ENCODE measurements at regions not wholly inside any gene's neighbourhood (a gene's known extent, or its start where the extent isn't known, plus 50 kb on each side); places are given as distances from the start of the nearest gene placed in this dataset.

GRCh38 chr11:19519912-19520641 is 192.6 kb upstream of the NAV2 start:
- TF ChIP-seq EGR1 (IDR thresholded peaks at IDR 0.05) (no peak), YY1 (IDR thresholded peaks at IDR 0.05; ENCODE audit: low read depth) (no peak), TEAD4 (IDR thresholded peaks at IDR 0.05) (no peak), EP300 (IDR thresholded peaks at IDR 0.05; ENCODE audit: borderline replicate concordance) (no peak), CEBPB (IDR thresholded peaks at IDR 0.05) (no peak), ZBTB7A (IDR thresholded peaks at IDR 0.05; ENCODE audit: low read depth) (no peak), FOXM1 (IDR thresholded peaks at IDR 0.05; ENCODE audit: borderline replicate concordance, low read depth) (no peak), CREB1 (IDR thresholded peaks at IDR 0.05; ENCODE audit: low read depth) (no peak), TAF1 (IDR thresholded peaks at IDR 0.05; ENCODE audit: low read depth) (no peak), USF1 (IDR thresholded peaks at IDR 0.05) (no peak), TCF12 (IDR thresholded peaks at IDR 0.05; ENCODE audit: low read depth) (no peak)
- TF ChIP-seq, protein P1, sequence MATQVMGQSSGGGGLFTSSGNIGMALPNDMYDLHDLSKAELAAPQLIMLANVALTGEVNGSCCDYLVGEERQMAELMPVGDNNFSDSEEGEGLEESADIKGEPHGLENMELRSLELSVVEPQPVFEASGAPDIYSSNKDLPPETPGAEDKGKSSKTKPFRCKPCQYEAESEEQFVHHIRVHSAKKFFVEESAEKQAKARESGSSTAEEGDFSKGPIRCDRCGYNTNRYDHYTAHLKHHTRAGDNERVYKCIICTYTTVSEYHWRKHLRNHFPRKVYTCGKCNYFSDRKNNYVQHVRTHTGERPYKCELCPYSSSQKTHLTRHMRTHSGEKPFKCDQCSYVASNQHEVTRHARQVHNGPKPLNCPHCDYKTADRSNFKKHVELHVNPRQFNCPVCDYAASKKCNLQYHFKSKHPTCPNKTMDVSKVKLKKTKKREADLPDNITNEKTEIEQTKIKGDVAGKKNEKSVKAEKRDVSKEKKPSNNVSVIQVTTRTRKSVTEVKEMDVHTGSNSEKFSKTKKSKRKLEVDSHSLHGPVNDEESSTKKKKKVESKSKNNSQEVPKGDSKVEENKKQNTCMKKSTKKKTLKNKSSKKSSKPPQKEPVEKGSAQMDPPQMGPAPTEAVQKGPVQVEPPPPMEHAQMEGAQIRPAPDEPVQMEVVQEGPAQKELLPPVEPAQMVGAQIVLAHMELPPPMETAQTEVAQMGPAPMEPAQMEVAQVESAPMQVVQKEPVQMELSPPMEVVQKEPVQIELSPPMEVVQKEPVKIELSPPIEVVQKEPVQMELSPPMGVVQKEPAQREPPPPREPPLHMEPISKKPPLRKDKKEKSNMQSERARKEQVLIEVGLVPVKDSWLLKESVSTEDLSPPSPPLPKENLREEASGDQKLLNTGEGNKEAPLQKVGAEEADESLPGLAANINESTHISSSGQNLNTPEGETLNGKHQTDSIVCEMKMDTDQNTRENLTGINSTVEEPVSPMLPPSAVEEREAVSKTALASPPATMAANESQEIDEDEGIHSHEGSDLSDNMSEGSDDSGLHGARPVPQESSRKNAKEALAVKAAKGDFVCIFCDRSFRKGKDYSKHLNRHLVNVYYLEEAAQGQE (IDR thresholded peaks at IDR 0.05; ENCODE audit: low read depth) = no peak
- TF ChIP-seq, protein P2, sequence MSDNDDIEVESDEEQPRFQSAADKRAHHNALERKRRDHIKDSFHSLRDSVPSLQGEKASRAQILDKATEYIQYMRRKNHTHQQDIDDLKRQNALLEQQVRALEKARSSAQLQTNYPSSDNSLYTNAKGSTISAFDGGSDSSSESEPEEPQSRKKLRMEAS (IDR thresholded peaks at IDR 0.05) = no peak

All from Ishikawa (cell line).